ENCODE measurements at regions not wholly inside any gene's neighbourhood (a gene's known extent, or its start where the extent isn't known, plus 50 kb on each side); places are given as distances from the start of the nearest gene placed in this dataset.

DNA sequence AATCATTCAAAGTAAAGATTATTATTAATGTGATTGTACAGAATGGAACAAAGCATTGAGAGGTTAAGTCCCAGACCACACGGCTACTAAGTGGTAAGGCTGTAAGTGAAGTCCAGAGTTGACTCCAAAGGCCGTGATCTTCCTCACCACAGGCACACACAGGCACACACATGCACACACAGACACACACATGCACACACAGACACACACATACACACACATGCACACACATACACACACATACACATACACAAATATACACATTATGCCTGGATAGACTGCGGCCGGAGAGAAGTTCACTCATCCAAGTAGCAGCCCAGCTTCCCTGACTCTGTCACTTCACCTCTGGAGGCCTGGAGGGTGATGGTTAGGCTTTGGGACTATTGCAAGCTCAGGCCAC, 121.9 kb downstream of the HLX start:
- no peak overlapping the region for H3K4me3 ChIP-seq (ENCODE audit: low read depth, low read length)
- ChIA-PET POLR2A (interaction anchor here (0.7 kb wide), 2 partner anchors 8 to 73 kb away, joined by 3 read pairs; no protein-coding TSS in a partner anchor), CTCF (interaction anchor here (1.2 kb wide), 1 partner anchor 435 kb away, joined by 3 read pairs; no protein-coding TSS in a partner anchor)
- TF ChIP-seq, protein P1, sequence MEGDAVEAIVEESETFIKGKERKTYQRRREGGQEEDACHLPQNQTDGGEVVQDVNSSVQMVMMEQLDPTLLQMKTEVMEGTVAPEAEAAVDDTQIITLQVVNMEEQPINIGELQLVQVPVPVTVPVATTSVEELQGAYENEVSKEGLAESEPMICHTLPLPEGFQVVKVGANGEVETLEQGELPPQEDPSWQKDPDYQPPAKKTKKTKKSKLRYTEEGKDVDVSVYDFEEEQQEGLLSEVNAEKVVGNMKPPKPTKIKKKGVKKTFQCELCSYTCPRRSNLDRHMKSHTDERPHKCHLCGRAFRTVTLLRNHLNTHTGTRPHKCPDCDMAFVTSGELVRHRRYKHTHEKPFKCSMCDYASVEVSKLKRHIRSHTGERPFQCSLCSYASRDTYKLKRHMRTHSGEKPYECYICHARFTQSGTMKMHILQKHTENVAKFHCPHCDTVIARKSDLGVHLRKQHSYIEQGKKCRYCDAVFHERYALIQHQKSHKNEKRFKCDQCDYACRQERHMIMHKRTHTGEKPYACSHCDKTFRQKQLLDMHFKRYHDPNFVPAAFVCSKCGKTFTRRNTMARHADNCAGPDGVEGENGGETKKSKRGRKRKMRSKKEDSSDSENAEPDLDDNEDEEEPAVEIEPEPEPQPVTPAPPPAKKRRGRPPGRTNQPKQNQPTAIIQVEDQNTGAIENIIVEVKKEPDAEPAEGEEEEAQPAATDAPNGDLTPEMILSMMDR (IDR thresholded peaks at IDR 0.05; ENCODE audit: insufficient read depth, low read length, missing control alignments) = no peak
- no peak for DNase-seq (ENCODE audit: low read depth, low spot score)

DNA sequence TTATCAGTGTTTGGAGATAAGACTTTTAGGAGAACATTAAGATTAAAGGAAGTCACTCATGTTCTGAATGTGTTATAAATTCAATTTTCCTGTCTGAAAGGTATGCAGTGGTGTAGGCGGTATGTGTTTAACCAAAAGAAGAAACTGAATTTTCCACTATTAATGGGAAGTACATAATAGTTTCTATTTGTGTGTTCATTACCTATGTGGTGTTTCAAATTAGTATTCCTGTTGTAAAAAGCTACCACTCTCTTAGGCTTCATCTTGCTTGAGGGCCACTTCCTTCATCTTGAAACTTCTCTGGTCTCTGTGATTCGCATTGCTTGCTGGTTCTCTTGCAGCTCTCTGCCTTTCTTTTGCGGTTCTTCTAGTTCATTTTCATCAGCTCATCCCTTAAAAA, 123.4 kb downstream of the HLX start:
- ChIA-PET CTCF (interaction anchor here (1.0 kb wide), 1 partner anchor 8 kb away, joined by 3 read pairs; no protein-coding TSS in a partner anchor), POLR2A (no interaction called here)
- TF ChIP-seq, protein P1 (IDR thresholded peaks at IDR 0.05; ENCODE audit: insufficient read depth, low read length, missing control alignments) = no peak
- no peak overlapping the region for H3K4me3 ChIP-seq (ENCODE audit: low read depth, low read length)
- no peak for DNase-seq (ENCODE audit: low read depth, low spot score)

DNA sequence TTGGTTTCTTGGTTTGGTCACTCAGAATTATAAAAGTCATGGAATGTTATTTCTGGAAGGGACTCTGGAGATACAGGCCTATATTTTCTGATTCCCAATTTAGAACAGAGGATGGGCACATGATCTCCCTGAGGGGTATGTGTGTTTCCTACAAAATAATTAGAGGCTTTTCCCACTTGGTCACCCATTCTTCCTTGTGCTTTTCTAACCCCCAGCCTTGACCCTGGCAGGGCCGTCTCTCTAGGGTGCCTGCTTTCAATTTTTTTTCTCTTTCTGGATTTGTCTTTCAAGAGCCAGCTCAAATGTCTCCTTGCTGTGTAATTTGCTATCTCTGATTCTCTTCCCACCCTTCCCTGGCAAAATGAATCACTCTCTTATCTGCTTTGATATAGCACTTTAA, 131.9 kb downstream of the HLX start:
- TF ChIP-seq, protein P1 (IDR thresholded peaks at IDR 0.05; ENCODE audit: insufficient read depth, low read length, missing control alignments) = no peak
- ChIA-PET CTCF (no interaction called here), POLR2A (no interaction called here)
- no peak for DNase-seq (ENCODE audit: low read depth, low spot score)
- H3K4me3 ChIP-seq (ENCODE audit: low read depth, low read length) = no peak overlapping the region

DNA sequence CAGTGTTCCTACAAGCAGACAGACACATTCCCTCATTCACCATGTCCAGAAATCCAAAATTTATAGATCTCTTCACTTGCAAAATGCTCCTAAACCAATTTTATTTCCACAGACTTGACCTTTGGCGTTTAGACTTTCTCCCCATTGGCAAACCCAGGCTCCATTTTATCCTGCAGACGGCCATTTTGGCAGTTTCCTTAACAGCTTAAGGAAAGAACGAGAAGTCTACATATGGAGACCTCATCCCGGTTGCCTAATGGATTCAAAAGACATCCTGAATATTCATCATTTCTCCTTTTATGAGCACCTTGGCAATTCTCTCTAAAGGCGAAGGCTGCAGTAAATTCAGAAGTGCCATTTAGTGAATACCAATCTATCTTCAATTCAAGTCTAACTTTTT, 132.9 kb downstream of the HLX start:
- ChIA-PET POLR2A (no interaction called here), CTCF (interaction anchor here (1.5 kb wide), 1 partner anchor 192 kb away, joined by 5 read pairs; no protein-coding TSS in a partner anchor)
- no peak for DNase-seq (ENCODE audit: low read depth, low spot score)
- TF ChIP-seq, protein P1 (IDR thresholded peaks at IDR 0.05; ENCODE audit: insufficient read depth, low read length, missing control alignments) = no peak
- no peak overlapping the region for H3K4me3 ChIP-seq (ENCODE audit: low read depth, low read length)

DNA sequence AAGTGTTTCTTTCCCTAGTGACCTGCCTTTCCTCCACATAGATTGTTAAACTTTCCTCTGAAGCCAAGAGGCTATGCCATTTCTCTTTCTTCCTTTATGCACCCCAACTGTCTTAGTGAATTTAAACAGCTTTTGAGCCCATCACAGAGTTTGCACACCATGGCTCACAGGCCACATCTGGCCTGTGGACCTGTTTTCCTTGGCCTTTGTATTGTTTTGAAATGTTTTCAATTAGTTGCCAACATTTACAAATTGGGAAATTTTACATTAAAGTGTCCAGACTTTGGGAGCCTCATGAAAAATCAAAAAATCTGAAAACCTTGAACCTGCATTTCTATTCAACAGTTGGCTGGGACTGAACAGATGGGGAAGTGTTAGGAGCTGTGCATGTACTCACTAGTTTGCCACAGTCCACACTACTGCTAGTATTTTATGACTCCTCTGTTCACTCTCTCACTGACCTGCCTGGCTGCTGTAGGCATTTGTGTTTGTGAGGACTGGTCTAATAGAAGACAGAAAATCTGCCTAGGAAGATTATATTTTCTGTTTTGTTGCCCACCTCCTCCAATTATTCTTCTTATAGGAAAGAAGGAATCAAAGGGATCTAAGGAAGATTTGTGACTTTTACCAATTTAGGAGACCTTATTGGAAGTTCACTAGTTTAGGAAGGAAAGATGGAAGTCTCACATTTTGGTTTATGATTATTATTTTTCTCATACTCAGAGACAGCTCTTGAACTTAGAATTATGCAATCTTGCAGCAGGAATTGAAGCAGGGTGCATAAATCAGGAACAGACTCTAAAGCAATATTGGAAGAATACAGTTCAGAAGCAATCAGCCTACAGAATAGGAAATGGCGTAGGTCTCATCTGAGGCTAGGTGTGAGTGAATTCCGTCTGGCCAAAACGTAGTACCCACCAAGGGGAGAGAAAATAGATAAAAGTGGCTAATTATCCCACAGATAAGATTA, 134.7 kb downstream of the HLX start:
- H3K4me3 ChIP-seq (ENCODE audit: low read depth, low read length) = no peak overlapping the region
- no peak for DNase-seq (ENCODE audit: low read depth, low spot score)
- ChIA-PET CTCF (no interaction called here), POLR2A (no interaction called here)
- TF ChIP-seq, protein P1 (IDR thresholded peaks at IDR 0.05; ENCODE audit: insufficient read depth, low read length, missing control alignments) = no peak

DNA sequence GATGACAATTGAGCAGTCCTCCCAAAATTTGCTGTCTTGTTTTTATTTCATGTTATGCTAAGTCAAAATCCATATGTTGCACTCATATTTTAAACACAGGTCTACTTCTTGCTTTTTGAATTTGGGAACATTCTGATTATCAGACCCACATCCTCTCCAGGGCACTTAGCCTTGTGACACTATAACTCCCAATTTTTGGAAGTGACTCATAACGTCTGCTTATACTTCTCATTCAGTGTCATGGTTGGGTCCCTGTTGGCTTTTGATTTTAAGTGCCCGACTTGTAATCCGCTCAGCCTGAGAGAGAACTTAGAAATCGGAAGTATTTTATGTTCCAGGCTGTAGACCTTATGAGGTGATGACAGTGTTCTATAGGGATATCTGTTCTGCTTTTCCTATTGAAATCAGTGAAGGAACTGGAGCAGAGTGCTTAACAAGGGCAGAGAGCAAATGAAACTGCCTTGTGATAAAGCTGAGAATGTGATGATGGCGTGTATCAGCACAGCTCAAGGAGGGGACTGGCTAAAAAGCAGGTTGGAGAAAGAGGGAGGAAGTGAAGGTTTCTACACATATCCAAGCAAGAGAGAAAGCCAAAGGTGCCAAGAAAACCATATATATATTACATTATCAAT, 136.0 kb downstream of the HLX start:
- ChIA-PET CTCF (interaction anchor here (0.8 kb wide), 1 partner anchor 140 kb away, joined by 3 read pairs; no protein-coding TSS in a partner anchor), POLR2A (no interaction called here)
- TF ChIP-seq, protein P1 (IDR thresholded peaks at IDR 0.05; ENCODE audit: insufficient read depth, low read length, missing control alignments) = no peak
- DNase-seq (ENCODE audit: low read depth, low spot score) = no peak
- H3K4me3 ChIP-seq (ENCODE audit: low read depth, low read length) = no peak overlapping the region

Data from AG04449 (cell line).